ENCODE measurements at regions not wholly inside any gene's neighbourhood (a gene's known extent, or its start where the extent isn't known, plus 50 kb on each side); places are given as distances from the start of the nearest gene placed in this dataset.

GRCh38 chr4:189279188-189279587, 661.5 kb upstream of the FRG1 start:
- TF ChIP-seq EP300 (IDR thresholded peaks at IDR 0.05) = no peak
- no peak for TF ChIP-seq POLR2AphosphoS5 (IDR thresholded peaks at IDR 0.05)
- TF ChIP-seq CTCF (IDR thresholded peaks at IDR 0.05) = no peak
- TF ChIP-seq POLR2A (IDR thresholded peaks at IDR 0.05) = no peak
